Prostate gland (tissue), 2 donors: ENCODE measurements at regions not wholly inside any gene's neighbourhood (a gene's known extent, or its start where the extent isn't known, plus 50 kb on each side); places are given as distances from the start of the nearest gene placed in this dataset.

Experiments
- POLR2A ChIP-seq: fragments of 450-650 bp; IDR thresholded peaks from one replicate; pipeline ENCODE4 v1.6.1; 2016; ENCODE audit warnings: antibody characterized with exemption, mild to moderate bottlenecking
- POLR2AphosphoS5 ChIP-seq: sonication (generic); formaldehyde crosslinking; IDR thresholded peaks from one replicate; pipeline ENCODE4 v1.6.1; 2017; ENCODE audit warnings: antibody characterized with exemption
- TF ChIP-seq, protein P1 (sequence below), 4 experiments: fragments of 200-600 bp in 2 of 4; fragments of 450-650 bp in 2 of 4; sonication (generic) in 2 of 4; IDR thresholded peaks; 1 replicate in 3 of 4; 2 replicates in 1 of 4; pipeline ENCODE4 v1.5.1; 2016 to 2019; ENCODE audit warnings: antibody characterized with exemption in 4 of 4, mild to moderate bottlenecking in 2 of 4, moderate library complexity in 2 of 4

GRCh38 chr4:125115476-125115875, 199.3 kb upstream of the FAT4 start:
- TF ChIP-seq, protein P1, sequence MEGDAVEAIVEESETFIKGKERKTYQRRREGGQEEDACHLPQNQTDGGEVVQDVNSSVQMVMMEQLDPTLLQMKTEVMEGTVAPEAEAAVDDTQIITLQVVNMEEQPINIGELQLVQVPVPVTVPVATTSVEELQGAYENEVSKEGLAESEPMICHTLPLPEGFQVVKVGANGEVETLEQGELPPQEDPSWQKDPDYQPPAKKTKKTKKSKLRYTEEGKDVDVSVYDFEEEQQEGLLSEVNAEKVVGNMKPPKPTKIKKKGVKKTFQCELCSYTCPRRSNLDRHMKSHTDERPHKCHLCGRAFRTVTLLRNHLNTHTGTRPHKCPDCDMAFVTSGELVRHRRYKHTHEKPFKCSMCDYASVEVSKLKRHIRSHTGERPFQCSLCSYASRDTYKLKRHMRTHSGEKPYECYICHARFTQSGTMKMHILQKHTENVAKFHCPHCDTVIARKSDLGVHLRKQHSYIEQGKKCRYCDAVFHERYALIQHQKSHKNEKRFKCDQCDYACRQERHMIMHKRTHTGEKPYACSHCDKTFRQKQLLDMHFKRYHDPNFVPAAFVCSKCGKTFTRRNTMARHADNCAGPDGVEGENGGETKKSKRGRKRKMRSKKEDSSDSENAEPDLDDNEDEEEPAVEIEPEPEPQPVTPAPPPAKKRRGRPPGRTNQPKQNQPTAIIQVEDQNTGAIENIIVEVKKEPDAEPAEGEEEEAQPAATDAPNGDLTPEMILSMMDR (IDR thresholded peaks at IDR 0.05) = no peak
- no peak for TF ChIP-seq POLR2A
- TF ChIP-seq POLR2AphosphoS5 = no peak
